ENCODE measurements at regions not wholly inside any gene's neighbourhood (a gene's known extent, or its start where the extent isn't known, plus 50 kb on each side); places are given as distances from the start of the nearest gene placed in this dataset.

DNA sequence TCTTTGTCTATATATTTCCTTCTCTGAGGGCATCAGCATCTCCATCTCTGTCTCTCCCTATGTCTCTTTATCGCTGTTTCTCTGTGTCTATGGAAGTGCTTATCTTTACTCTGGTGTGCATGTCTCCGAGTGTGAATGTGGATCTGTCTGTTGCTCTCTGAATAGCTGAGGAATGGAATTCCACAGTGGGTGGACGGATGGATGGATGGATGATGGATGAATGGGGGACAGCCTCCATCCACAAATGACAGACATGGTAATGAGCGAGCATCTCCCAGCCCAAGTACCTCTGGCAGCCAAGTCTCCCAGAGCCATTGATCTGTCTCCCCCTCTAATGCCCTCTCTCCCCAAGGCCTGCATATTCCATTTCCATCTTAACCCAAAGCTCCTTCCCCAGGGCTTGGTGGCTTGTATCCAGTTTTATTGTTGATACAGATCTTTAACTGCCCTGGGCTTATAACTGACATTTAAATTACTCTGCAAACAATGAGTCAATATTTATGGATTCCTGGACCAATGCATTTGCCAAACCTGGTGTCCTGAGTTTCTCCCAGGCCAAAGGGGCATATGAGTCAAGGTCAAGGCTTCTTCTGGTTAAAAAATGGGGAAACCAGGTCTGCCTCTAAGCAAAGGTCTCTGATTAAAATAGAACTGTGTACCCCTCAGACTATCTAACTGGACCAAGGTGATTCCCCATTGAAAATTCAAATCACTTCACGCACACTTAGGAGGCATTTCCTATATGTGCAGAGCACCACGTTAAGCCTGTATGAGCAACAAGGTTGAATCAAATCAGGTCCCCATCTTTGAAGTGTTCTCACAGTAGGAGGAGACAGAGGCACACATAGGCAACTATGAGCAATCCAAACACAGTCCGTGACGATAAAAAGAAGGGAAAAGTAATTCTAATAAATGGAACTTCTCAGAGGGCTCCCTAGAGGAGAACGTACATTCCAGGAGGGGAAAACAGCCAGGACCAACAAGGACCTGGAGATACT is 109.9 kb downstream of the TLE3 start:
- TF ChIP-seq, protein P1, sequence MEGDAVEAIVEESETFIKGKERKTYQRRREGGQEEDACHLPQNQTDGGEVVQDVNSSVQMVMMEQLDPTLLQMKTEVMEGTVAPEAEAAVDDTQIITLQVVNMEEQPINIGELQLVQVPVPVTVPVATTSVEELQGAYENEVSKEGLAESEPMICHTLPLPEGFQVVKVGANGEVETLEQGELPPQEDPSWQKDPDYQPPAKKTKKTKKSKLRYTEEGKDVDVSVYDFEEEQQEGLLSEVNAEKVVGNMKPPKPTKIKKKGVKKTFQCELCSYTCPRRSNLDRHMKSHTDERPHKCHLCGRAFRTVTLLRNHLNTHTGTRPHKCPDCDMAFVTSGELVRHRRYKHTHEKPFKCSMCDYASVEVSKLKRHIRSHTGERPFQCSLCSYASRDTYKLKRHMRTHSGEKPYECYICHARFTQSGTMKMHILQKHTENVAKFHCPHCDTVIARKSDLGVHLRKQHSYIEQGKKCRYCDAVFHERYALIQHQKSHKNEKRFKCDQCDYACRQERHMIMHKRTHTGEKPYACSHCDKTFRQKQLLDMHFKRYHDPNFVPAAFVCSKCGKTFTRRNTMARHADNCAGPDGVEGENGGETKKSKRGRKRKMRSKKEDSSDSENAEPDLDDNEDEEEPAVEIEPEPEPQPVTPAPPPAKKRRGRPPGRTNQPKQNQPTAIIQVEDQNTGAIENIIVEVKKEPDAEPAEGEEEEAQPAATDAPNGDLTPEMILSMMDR (optimal IDR thresholded peaks at IDR 0.05 in 1 of 3, IDR thresholded peaks at IDR 0.05 in 1 of 3, conservative IDR thresholded peaks at IDR 0.05 in 1 of 3; ENCODE audit: extremely low read depth in 1 of 3, insufficient read depth in 2 of 3, low read length in 3 of 3): no peak
- no peak for TF ChIP-seq EZH2 (IDR thresholded peaks at IDR 0.05; ENCODE audit: low read length)

Measured in keratinocyte (primary cell).